ENCODE measurements at regions not wholly inside any gene's neighbourhood (a gene's known extent, or its start where the extent isn't known, plus 50 kb on each side); places are given as distances from the start of the nearest gene placed in this dataset.

GRCh38 chr1:181863006-181863405 is 198.5 kb downstream of the ZNF648 start:
- Mint-ChIP-seq H3K27me3 (no peaks in the 10 kb centered on the region), H3K9me3 (no peaks in the 10 kb centered on the region), H3K27ac (no peak overlapping the region), H3K36me3 (ENCODE audit: low read depth) (no peaks in the 10 kb centered on the region), H3K4me3 (no peak overlapping the region), H3K4me1 (no peaks in the 10 kb centered on the region)
- no peak for DNase-seq
- ATAC-seq, result no peak

- H3K4me3 Mint-ChIP-seq, result no peak overlapping the region
- H3K9me3 Mint-ChIP-seq, result peaks cover 9% of the 10 kb centered on the region
- DNase-seq (no peak), ATAC-seq (no peak)
- H3K4me1 Mint-ChIP-seq, result no peaks in the 10 kb centered on the region
- peaks cover 4% of the 10 kb centered on the region for H3K27me3 Mint-ChIP-seq
- no peak overlapping the region for H3K27ac Mint-ChIP-seq
- no peaks in the 10 kb centered on the region for H3K36me3 Mint-ChIP-seq (ENCODE audit: low read depth)
These were observed 203.4 kb downstream of the ZNF648 start for GRCh38 chr1:181858135-181858534.

Measured in activated naive CD8-positive, alpha-beta T cell treated with anti-CD3 and anti-CD28 coated beads, Interleukin-2, amount 50 U/mL, for 24 hours (primary cell).